B cell (primary cell): ENCODE measurements at regions not wholly inside any gene's neighbourhood (a gene's known extent, or its start where the extent isn't known, plus 50 kb on each side); places are given as distances from the start of the nearest gene placed in this dataset.

Source experiments
- ATAC-seq: fragments of 200-7000 bp; cut with Tn5 transposase; one replicate; pipeline ENCODE4 v1.10.0; 2021; ENCODE audit warnings: low read depth, mild to moderate bottlenecking, moderate number of reproducible peaks, moderate library complexity
- CTCF ChIA-PET: fragments of 350-600 bp; sonication (Branson Sonifier 250); formaldehyde crosslinking; loops from one replicate; lab custom pipeline; 2021; ENCODE audit warnings: antibody characterized with exemption, inconsistent platforms; lab: Charles Lee
- POLR2A ChIA-PET: fragments of 350-600 bp; sonication (Branson Sonifier 250); formaldehyde crosslinking; loops from one replicate; lab custom pipeline; 2021; ENCODE audit warnings: antibody characterized with exemption; lab: Charles Lee
- DNase-seq: peaks from one replicate; pipeline ENCODE4 v3.0.0; 2013
- H2AFZ ChIP-seq: 2 replicates; pipeline ENCODE4 v1.6.1; 2012; ENCODE audit warnings: mild to moderate bottlenecking, low read depth, low read length; ENCODE audit not compliant: insufficient read depth, poor library complexity, severe bottlenecking
- H3K27ac ChIP-seq, 2 donors: 1 replicate in 1 of 2; 2 replicates in 1 of 2; pipeline ENCODE4 v1.5.1; 2012 to 2013; ENCODE audit warnings: low read length in 2 of 2, mild to moderate bottlenecking in 2 of 2, moderate library complexity in 1 of 2
- H3K27me3 ChIP-seq, 4 experiments: fragments of 200-600 bp in 1 of 4; sonication (generic) in 1 of 4; replicated peaks in 1 of 4; 1 replicate in 2 of 4; 2 replicates in 2 of 4; pipeline versions ENCODE4 v1.6.1 to v1.7.0; 2013 to 2016; ENCODE audit warnings: low read length in 3 of 4, mild to moderate bottlenecking in 2 of 4, mixed read lengths in 1 of 4, moderate library complexity in 1 of 4; ENCODE audit not compliant: insufficient read depth in 4 of 4, control insufficient read depth in 3 of 4; ENCODE audit errors: control extremely low read depth in 1 of 4
- H3K36me3 ChIP-seq, 2 experiments: replicated peaks in 1 of 2; 1 replicate in 1 of 2; 2 replicates in 1 of 2; pipeline versions ENCODE4 v1.6.1 to v1.7.1; 2013; ENCODE audit warnings: low read length in 1 of 2; ENCODE audit not compliant: insufficient read depth in 2 of 2, control insufficient read depth in 1 of 2; ENCODE audit errors: control extremely low read depth in 1 of 2, extremely low read depth in 1 of 2
- H3K4me1 ChIP-seq, 2 donors: fragments of 200-600 bp in 1 of 2; sonication (generic) in 1 of 2; 1 replicate in 1 of 2; 2 replicates in 1 of 2; pipeline versions ENCODE4 v1.5.1 to v1.6.1; 2013 to 2017; ENCODE audit warnings: low read length in 2 of 2; ENCODE audit not compliant: control insufficient read depth in 2 of 2, insufficient read depth in 2 of 2
- H3K4me2 ChIP-seq: replicated peaks from 2 replicates; pipeline ENCODE3; 2012; ENCODE audit warnings: mild to moderate bottlenecking, low read depth, low read length; ENCODE audit not compliant: poor library complexity, severe bottlenecking
- H3K4me3 ChIP-seq, 5 experiments: fragments of 200-600 bp in 1 of 5; sonication (generic) in 1 of 5; 1 replicate in 3 of 5; 2 replicates in 2 of 5; pipeline versions ENCODE4 v1.5.1 to v1.7.0; 2011 to 2016; ENCODE audit warnings: low read length in 4 of 5, mild to moderate bottlenecking in 4 of 5, low read depth in 2 of 5, control low read depth in 1 of 5, moderate library complexity in 1 of 5; ENCODE audit not compliant: insufficient read depth in 1 of 5; ENCODE audit errors: control extremely low read depth in 1 of 5, extremely low read depth in 1 of 5
- H3K79me2 ChIP-seq: fragments of 200-600 bp; sonication (generic); one replicate; pipeline ENCODE4 v1.6.0; 2016; ENCODE audit warnings: low read length; ENCODE audit not compliant: control insufficient read depth, insufficient read depth
- H3K9ac ChIP-seq: fragments of 200-600 bp; sonication (generic); 2 replicates; pipeline ENCODE4 v1.6.1; 2017; ENCODE audit warnings: mild to moderate bottlenecking, low read length, moderate library complexity
- H3K9me3 ChIP-seq, 3 donors: one replicate each; pipeline versions ENCODE4 v1.6.1 to v1.7.1; 2013; ENCODE audit warnings: low read length in 2 of 3; ENCODE audit not compliant: control insufficient read depth in 2 of 3, insufficient read depth in 1 of 3; ENCODE audit errors: control extremely low read depth in 1 of 3
- H4K20me1 ChIP-seq: 2 replicates; pipeline ENCODE4 v1.6.0; 2012; ENCODE audit warnings: mild to moderate bottlenecking, low read length; ENCODE audit not compliant: insufficient read depth, control insufficient read depth, poor library complexity, severe bottlenecking
- H3K27ac Mint-ChIP-seq: one replicate; pipeline ENCODE4 v1.8.0; 2021; ENCODE audit warnings: mixed read lengths
- H3K27me3 Mint-ChIP-seq: one replicate; pipeline ENCODE4 v1.8.0; 2021; ENCODE audit warnings: mixed read lengths
- H3K4me1 Mint-ChIP-seq: one replicate; pipeline ENCODE4 v1.8.0; 2021; ENCODE audit warnings: mixed read lengths
- H3K4me3 Mint-ChIP-seq: one replicate; pipeline ENCODE4 v1.8.0; 2021; ENCODE audit warnings: mixed read lengths
- H3K9me3 Mint-ChIP-seq: one replicate; pipeline ENCODE4 v1.8.0; 2022; ENCODE audit warnings: mixed read lengths; ENCODE audit not compliant: insufficient read depth
- EZH2 ChIP-seq: IDR thresholded peaks from 2 replicates; pipeline ENCODE4 v1.6.1; 2012; ENCODE audit warnings: borderline replicate concordance, low read depth, mild to moderate bottlenecking, moderate library complexity, low read length; ENCODE audit not compliant: insufficient read depth, poor library complexity, severe bottlenecking
- WGBS: methylation state at CpG from one replicate; pipeline ENCODE4 v1.1.5; 2013; ENCODE audit warnings: missing lambda C conversion rate; ENCODE audit not compliant: insufficient coverage; 5-methylcytosine and 5-hydroxymethylcytosine counted together
- intact Hi-C: fragments of 100-400 bp; cut with micrococcal nuclease; formaldehyde crosslinking; loops from one replicate; pipeline ENCODE4 v1.10.0; 2022
- TF ChIP-seq, protein P1 (sequence below): fragments of 200-600 bp; IDR thresholded peaks from one replicate; pipeline ENCODE4 v1.8.0; 2022; ENCODE audit warnings: antibody characterized with exemption, mild to moderate bottlenecking

DNA sequence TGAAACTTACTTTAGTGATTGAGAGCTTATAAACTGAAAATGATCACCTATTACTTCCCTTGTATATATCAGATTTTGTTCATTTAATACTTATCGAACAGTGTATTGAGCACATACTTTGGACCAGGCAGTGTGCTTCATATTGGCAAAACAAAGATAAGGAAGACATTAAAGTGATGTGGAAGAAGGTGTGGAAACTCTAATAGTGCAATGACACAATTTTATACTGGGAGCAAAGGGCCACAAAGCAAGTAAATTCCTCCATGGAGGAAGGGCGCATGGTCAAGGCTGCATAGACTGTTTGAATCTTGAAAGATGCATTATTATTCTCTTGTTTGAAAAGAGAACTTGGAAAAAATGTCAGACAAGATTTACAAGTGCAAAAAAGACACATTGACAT is 936.5 kb upstream of the DDX18 start:
- H3K27ac ChIP-seq: no peak overlapping the region
- Mint-ChIP-seq H3K9me3 (peaks cover 3% of the 10 kb centered on the region), H3K4me1 (no peaks in the 10 kb centered on the region), H3K27me3 (no peaks in the 10 kb centered on the region), H3K4me3 (no peak overlapping the region), H3K27ac (no peak overlapping the region)
- no peaks in the 10 kb centered on the region for H3K36me3 ChIP-seq
- H3K4me3 ChIP-seq: no peak overlapping the region
- no peak overlapping the region for H2AFZ ChIP-seq
- WGBS: no CpG with 5 or more reads among the region's 2 CpGs
- POLR2A ChIA-PET: no interaction called here
- DNase-seq (no peak), ATAC-seq (no peak)
- H3K27me3 ChIP-seq: no peaks in the 10 kb centered on the region
- no peaks in the 10 kb centered on the region for H4K20me1 ChIP-seq
- H3K4me2 ChIP-seq: no peak overlapping the region
- TF ChIP-seq, protein P1, sequence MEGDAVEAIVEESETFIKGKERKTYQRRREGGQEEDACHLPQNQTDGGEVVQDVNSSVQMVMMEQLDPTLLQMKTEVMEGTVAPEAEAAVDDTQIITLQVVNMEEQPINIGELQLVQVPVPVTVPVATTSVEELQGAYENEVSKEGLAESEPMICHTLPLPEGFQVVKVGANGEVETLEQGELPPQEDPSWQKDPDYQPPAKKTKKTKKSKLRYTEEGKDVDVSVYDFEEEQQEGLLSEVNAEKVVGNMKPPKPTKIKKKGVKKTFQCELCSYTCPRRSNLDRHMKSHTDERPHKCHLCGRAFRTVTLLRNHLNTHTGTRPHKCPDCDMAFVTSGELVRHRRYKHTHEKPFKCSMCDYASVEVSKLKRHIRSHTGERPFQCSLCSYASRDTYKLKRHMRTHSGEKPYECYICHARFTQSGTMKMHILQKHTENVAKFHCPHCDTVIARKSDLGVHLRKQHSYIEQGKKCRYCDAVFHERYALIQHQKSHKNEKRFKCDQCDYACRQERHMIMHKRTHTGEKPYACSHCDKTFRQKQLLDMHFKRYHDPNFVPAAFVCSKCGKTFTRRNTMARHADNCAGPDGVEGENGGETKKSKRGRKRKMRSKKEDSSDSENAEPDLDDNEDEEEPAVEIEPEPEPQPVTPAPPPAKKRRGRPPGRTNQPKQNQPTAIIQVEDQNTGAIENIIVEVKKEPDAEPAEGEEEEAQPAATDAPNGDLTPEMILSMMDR: no peak
- H3K79me2 ChIP-seq: no peaks in the 10 kb centered on the region
- H3K9me3 ChIP-seq: peaks cover 0 to 12% (median 0%) of the 10 kb centered on the region in 3 donors
- H3K4me1 ChIP-seq: no peaks in the 10 kb centered on the region
- no peak overlapping the region for H3K9ac ChIP-seq
- intact Hi-C loops: no loop called here
- CTCF ChIA-PET: no interaction called here

DNA sequence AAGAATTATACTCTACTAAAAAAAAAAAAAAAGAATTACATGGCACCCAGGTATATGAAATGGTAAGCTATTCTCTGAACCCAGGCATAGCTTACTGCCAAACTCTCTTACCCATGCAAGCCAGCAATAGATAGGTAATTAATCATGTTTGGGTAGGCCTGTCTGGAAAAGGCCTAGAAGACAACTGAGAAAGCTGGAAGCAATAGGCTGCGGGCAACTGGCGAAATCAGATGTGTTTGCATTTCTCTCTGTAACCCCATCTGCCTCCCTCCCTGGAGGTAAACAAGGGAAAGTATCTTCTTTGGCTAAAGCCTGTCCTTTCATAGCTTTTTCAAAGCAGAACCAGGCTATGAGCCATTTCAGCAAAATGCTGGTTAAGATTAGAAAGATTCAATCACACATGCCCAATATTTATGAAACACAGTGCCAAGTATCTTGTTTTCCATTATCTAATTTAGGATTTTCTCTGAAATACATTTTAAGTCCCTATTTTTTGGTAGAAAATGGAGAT is 934.8 kb upstream of the DDX18 start:
- WGBS: no CpG with 5 or more reads among the region's 2 CpGs
- Histone ChIP-seq H2AFZ (no peak overlapping the region), H3K4me3 (no peak overlapping the region), H3K36me3 (no peaks in the 10 kb centered on the region), H3K79me2 (no peaks in the 10 kb centered on the region), H3K27me3 (no peaks in the 10 kb centered on the region), H3K4me1 (no peaks in the 10 kb centered on the region), H3K27ac (no peak overlapping the region), H3K4me2 (no peak overlapping the region), H4K20me1 (no peaks in the 10 kb centered on the region), H3K9ac (no peak overlapping the region), H3K9me3 (no peaks in the 10 kb centered on the region)
- ATAC-seq: no peak
- no peak for DNase-seq
- intact Hi-C loops: no loop called here
- H3K4me3 Mint-ChIP-seq: no peak overlapping the region
- ChIA-PET CTCF (no interaction called here), POLR2A (no interaction called here)
- H3K4me1 Mint-ChIP-seq: no peaks in the 10 kb centered on the region
- no peaks in the 10 kb centered on the region for H3K27me3 Mint-ChIP-seq
- peaks cover 2% of the 10 kb centered on the region for H3K9me3 Mint-ChIP-seq
- no peak for TF ChIP-seq EZH2
- TF ChIP-seq, protein P1: no peak
- H3K27ac Mint-ChIP-seq: no peak overlapping the region
